ENCODE measurements at regions not wholly inside any gene's neighbourhood (a gene's known extent, or its start where the extent isn't known, plus 50 kb on each side); places are given as distances from the start of the nearest gene placed in this dataset.

DNA sequence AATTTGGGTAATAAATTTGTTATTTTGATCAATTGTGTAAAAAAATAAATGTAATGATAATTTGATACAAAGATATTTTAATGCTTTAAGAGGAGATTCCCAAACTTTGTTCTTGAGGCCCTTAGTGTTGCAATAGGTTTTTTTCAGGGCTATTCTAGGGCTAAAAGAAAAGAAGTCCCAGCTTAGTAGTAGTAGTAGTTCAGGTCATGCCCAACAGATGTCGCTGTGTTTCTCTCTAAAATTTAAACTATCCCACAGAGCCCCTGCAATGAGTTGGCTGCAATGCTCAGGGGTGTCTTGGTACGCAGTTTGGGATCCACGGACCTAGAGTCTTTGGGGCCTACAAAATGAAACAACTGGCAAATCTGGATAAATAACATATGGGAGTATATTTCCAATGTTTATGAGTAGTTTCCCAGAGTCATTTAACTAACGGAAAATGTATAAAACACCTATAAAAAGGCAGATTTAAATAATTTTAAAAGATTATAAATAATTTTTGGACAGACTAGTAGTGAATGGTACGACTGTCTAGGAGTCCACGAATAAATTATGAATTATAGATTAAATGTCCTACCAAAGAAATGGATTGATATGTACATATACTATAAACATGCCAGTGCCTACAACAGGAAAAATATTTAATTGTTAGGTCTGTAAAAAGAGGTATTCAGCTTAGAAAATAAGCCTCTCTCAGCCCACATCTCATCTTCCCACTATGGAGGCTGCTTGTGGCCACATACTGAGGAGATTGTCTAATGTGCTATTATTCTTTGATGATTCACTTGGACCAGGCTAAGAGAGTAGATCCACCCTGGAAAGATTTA is 228.5 kb upstream of the PMFBP1 start:
- peak; percentile 16 to 27 for DNase-seq

DNA sequence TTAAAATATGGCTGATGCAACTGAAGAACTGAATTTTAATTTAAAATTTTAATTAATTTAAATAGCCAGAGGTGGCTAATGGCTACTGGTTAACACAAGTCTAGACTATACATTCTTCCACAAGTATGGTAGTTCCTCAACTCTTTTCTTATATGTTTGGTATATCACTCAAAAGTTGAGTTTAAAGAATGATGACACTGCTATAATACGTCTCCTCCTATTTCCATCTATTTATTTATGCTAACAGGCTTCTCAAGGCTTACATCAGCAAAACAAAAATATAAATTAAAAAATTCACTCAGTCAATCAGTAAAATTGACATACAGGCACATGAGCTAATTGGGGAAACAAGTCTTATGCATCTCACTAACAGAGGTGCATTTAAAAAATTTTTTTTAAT is 227.9 kb upstream of the PMFBP1 start:
- DNase-seq, result no peak

DNA sequence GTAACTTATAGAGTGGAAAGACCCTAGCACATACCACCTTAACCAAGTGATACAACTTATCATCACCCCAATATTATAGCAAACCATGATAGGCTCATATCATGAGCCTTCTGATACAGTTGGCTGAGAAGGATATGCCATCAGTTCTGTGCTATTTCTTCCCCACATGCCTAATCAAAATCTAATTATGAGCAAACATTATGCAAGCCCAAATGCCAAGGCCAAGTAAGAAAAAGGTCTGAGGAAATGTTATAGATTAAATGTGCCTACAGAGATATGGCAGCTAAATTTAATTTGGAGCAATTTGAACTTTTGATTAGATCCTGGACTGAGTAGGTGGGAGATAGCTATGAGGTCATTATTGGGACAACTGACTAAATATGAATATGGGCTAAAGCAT is 225.9 kb upstream of the PMFBP1 start:
- DNase-seq, result no peak

DNA sequence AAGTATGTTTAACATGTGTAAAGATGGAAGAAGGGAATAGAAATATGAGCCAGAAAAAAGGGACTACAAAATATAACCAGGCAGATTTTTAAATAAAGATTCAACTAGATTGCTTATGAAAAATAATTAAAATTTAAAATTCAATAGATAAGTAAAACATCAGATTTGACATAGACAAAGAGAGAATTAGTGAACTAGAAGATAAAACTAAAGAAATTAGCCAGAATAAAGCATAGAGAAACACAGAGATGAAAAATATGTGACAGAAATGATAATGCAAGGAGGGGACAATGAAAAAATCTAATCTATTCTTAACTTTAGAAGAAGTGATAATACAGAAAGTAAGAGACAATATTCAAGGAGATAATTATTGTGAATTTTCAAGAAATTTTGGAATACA is 222.6 kb upstream of the PMFBP1 start:
- no peak for DNase-seq

DNA sequence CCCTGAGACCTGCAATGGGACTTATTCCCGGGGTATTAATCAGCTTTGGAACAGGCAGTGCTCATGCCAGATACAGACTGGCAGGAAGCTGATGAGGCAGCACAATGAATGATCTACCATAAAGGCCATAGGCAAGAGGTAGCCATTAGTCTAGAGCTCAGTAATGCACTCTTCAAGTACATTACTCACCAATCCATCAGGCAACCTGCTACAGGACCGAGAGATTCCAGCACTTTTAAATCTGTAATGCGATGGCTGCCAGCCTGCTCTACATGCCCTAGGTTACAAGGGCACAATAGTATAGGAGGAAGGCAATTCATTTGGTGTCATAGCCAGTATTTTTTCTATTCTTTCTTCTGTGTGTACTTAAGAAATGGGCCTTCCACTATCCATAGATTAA is 217.8 kb upstream of the PMFBP1 start:
- no peak for DNase-seq

GRCh38 chr16:72388007-72388406 is 216.1 kb upstream of the PMFBP1 start:
- DNase-seq, result no peak

- no peak for DNase-seq
Observed at GRCh38 chr16:72384651-72385050, 212.7 kb upstream of the PMFBP1 start.

DNA sequence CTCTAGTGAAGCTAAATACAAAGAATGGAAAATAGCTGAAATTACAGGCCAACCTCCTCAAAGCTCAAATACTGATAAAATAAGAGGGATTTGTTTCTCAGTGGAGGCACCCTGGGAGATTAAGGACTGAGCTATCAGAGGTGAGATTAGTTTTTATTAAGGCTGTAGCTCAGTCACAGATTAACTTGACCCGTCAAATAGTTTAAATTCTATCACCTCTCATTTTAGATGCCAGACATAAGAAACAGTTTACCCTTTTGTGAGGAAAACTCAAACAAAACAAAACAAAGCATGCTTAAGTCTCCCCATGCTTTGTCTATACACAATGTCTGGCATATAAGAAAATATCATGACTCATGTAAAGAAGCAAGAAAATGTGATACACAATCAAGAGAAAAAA is 208.3 kb upstream of the PMFBP1 start:
- no peak for DNase-seq

- DNase-seq, result no peak
Observed at GRCh38 chr16:72373201-72373600, 201.2 kb upstream of the PMFBP1 start.

GRCh38 chr16:72372087-72373045 is 200.4 kb upstream of the PMFBP1 start:
- DNase-seq, result no peak

DNA sequence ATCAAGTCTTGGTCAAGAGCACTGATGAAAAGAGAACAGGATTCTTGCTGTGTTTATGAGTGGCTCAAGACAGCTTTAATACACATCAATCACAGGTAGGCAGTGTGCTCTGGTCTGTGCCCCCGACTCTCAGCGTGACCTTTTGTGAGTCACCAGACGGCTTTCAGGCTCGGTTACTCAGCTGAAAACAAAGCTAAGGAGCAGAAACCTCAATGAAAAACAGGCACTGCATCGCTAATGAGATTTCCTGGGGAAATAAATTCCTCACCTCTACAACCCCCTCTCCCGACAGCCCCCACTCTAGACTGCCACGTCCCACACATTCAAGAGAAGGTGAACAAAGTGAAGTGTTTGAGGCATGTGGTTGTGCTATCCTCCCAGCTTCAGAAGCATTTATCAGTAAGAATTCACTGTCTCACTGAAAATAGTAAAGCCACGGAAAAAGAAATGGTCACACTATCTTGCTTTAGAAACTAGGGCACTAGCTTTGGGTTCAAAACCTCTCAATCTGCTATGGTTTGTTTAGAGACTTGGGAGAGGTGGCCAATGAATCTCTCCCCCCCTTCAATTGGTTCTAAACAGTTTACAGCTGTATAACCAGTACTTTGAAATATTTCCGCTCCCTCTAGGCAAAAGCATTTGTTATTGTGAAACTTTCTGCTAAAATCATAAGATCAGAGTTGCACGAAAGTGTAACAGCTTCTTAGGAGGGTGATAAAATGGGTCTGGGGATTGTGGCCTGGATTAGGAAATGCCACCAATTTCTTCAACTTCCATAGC is 199.5 kb upstream of the PMFBP1 start:
- DNase-seq, result no peak

GRCh38 chr16:72369274-72369673 is 197.3 kb upstream of the PMFBP1 start:
- DNase-seq, result no peak

DNA sequence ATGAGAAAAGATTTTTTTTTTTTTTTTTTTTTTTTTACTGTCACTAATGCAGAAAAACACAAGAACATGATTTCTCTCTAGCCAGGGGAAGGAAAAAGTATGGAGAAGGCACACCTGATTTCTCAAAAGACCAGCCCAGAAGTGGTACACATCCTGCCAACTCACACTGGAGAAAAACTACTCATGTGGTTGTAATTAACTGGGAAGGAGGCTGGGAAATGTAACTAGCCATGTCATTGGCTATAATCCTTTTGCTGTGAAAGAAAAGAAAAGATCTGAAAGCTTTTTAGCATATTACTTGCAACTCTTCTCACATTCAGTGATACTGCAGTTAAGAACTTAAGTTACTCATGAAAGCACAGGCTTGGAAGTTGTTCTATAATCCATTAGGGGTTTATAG is 195.9 kb upstream of the PMFBP1 start:
- no peak for DNase-seq

DNA sequence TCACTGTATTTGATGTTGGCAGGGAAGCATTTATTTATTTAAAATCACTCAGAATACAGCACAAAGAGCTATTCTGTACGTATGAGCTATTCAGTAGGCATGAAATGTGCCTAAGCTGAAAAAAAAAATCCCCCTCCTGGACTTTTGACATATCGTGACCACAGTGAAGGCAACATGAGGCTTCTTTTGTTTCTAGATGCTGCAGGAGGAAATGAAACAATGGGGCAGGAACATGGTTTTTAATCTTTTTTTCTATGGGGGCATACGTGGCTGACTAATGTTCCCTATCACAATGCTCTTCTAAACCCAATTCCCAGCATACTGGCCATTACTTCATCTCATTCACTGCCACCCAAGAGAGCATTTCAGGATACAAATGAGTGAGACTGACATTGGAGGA is 191.0 kb upstream of the PMFBP1 start:
- no peak for DNase-seq

DNA sequence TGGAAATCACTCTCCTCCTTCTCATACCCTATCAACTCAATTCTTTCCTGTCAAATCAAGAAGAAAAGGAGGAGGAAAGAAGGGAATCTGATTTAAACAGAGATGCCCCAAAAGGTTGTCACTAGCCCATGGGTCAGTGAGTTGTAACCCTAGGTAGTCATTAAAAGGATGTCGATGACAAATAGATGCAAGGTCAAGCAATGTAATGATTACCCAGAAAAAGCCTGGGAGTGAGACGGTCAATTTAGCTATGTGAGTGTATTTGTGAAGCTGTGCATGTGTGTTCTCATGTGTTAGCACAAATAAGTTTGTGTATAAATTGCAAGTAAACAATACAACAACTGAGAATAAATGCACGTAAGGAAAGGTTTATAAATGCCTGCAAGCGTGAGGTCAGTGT is 190.5 kb upstream of the PMFBP1 start:
- no peak for DNase-seq

- no peak for DNase-seq
Observed at GRCh38 chr16:72357910-72358309, 186.0 kb upstream of the PMFBP1 start.

DNA sequence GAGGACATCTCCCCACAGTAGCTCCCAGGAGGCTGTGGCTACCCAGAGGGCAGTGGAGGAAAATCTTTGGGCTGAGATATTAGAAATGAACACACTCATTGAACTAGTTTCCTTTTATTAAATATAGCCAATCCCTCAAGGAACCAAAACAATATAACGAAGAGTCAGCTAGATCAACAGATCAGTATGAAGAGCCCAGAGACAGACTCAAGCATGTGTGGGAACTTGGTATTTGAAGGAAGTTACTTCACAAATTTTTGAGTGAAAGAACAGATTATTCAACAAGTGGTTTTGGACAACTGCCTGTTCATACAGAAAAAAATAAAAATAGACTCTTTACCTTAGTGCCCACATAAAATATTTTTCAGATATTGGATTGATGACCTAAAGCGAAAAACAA is 183.6 kb upstream of the PMFBP1 start:
- DNase-seq, result no peak

GRCh38 chr16:72349719-72350118 is 177.8 kb upstream of the PMFBP1 start:
- no peak for DNase-seq

DNA sequence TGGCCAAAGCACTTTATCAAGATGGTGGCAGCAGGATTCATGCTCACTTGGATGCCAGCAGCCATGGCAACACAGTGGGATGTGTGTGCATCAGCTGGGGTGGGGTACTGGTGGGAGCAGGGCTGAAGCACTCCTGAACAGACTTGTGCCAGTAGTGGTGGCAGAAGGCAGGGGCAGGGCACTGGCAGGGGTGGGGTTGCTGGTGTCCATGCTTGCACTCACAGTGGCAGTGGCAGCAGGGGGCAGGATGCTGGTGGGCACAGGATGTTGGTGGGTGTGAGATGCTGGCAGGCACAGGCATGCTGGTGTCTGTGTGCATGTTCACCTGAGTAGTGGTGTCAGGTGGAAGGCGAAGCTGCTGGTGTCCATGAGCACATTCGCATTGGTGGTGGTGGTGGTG is 161.0 kb upstream of the PMFBP1 start:
- no peak for DNase-seq

DNA sequence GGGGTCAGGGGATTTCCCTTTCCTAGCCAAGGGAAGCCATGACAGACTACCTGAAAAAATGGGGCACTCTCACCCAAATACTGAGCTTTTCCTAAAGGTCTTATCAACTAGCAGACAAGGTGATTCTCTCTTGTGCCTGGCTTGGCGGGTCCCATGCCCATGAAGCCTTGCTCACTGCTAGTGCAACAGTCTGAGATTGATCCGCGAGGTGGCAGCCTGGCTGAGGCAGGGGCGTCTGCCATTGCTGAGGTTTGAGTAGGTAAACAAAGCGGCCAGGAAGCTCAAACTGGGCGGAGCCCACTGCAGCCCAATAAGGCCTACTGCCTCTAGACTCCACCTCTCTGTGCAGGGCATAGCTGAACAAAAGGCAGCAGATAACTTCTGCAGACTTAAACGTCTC is 152.6 kb upstream of the PMFBP1 start:
- no peak for DNase-seq

GRCh38 chr16:72317446-72317845 is 145.5 kb upstream of the PMFBP1 start:
- no peak for DNase-seq

DNA sequence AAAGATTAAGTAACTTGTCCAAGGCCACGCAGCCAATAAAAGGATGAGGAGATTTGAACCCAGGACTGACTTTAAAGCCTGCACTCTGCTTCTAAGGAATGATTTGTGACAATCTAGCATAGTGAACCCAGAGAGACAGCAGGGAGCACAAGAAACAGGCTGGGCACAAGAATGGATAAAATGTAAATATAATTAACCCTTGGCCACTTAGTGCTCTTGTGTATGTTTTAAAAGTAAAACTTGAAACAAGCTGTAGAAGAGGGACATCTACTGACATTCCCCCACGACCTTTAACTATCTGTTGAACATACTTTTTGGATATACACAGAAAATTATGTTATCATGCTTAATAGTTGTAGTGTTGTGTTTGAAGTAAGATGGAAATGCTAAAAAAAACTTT is 141.9 kb upstream of the PMFBP1 start:
- DNase-seq, result no peak

- no peak for DNase-seq
Observed at GRCh38 chr16:72312828-72313227, 140.9 kb upstream of the PMFBP1 start.

All from CD4-positive, alpha-beta T cell treated with Interleukin-4 for 1 hour (primary cell).